Neural progenitor cell (in vitro differentiated cells): ENCODE measurements at regions not wholly inside any gene's neighbourhood (a gene's known extent, or its start where the extent isn't known, plus 50 kb on each side); places are given as distances from the start of the nearest gene placed in this dataset.

Experiments
- DNase-seq: peaks from one replicate; pipeline ENCODE4 v3.0.0-alpha.2; 2016; ENCODE audit warnings: low spot score
- H2AFZ ChIP-seq: fragments of 200-600 bp; sonication (generic); replicated peaks from 2 replicates; pipeline ENCODE4 v1.6.1; 2016; ENCODE audit warnings: antibody characterized with exemption
- H3F3A ChIP-seq: fragments of 200-600 bp; sonication (generic); 2 replicates; pipeline ENCODE4 v1.6.1; 2016; ENCODE audit warnings: antibody characterized with exemption, low read depth
- H3K27ac ChIP-seq: fragments of 200-600 bp; sonication (generic); 2 replicates; pipeline ENCODE4 v1.5.1; 2016; ENCODE audit warnings: mild to moderate bottlenecking
- H3K27me3 ChIP-seq: fragments of 200-600 bp; sonication (generic); 2 replicates; pipeline ENCODE4 v1.6.1; 2016; ENCODE audit warnings: mild to moderate bottlenecking, moderate library complexity
- H3K36me3 ChIP-seq: fragments of 200-600 bp; sonication (generic); 2 replicates; pipeline ENCODE4 v1.5.1; 2016
- H3K4me1 ChIP-seq: fragments of 200-600 bp; sonication (generic); 2 replicates; pipeline ENCODE4 v1.6.1; 2016; ENCODE audit warnings: mixed run types
- H3K4me2 ChIP-seq: fragments of 200-600 bp; sonication (generic); 2 replicates; pipeline ENCODE4 v1.6.1; 2016
- H3K4me3 ChIP-seq: fragments of 200-600 bp; sonication (generic); 2 replicates; pipeline ENCODE4 v1.5.1; 2016
- H3K79me2 ChIP-seq: fragments of 200-600 bp; sonication (generic); 2 replicates; pipeline ENCODE4 v1.6.1; 2016; ENCODE audit warnings: low read depth
- H3K9ac ChIP-seq: fragments of 200-600 bp; sonication (generic); 2 replicates; pipeline ENCODE4 v1.6.1; 2016
- H3K9me3 ChIP-seq: fragments of 200-600 bp; sonication (generic); 2 replicates; pipeline ENCODE4 v1.5.1; 2016; ENCODE audit warnings: low read depth
- H4K20me1 ChIP-seq: fragments of 200-600 bp; sonication (generic); 2 replicates; pipeline ENCODE4 v1.6.1; 2016; ENCODE audit warnings: low read depth
- H3K27ac Mint-ChIP-seq: 3 replicates; pipeline ENCODE4 v1.8.0; 2021; ENCODE audit warnings: mixed read lengths
- H3K27me3 Mint-ChIP-seq: 2 replicates; pipeline ENCODE4 v1.8.0; 2022; ENCODE audit warnings: low read depth, mild to moderate bottlenecking, inconsistent platforms, moderate library complexity, mixed read lengths; ENCODE audit not compliant: insufficient read depth
- H3K36me3 Mint-ChIP-seq: 3 replicates; pipeline ENCODE4 v1.8.0; 2021; ENCODE audit warnings: mixed read lengths
- H3K4me1 Mint-ChIP-seq: 3 replicates; pipeline ENCODE4 v1.8.0; 2021; ENCODE audit warnings: mixed read lengths
- H3K4me3 Mint-ChIP-seq: 3 replicates; pipeline ENCODE4 v1.8.0; 2021; ENCODE audit warnings: mild to moderate bottlenecking, moderate library complexity, mixed read lengths
- H3K9me3 Mint-ChIP-seq: 3 replicates; pipeline ENCODE4 v1.8.0; 2020; ENCODE audit warnings: mixed read lengths
- CTCF ChIP-seq: fragments of 200-600 bp; sonication (generic); IDR thresholded peaks from 2 replicates; pipeline ENCODE4 v1.5.1; 2017; ENCODE audit warnings: antibody characterized with exemption, mild to moderate bottlenecking
- EZH2 ChIP-seq: fragments of 200-600 bp; sonication (generic); IDR thresholded peaks from 2 replicates; pipeline ENCODE4 v1.6.1; 2017; ENCODE audit warnings: antibody characterized with exemption, mild to moderate bottlenecking, moderate library complexity
- EZH2phosphoT487 ChIP-seq: fragments of 200-600 bp; sonication (generic); IDR thresholded peaks from 2 replicates; pipeline ENCODE4 v1.6.1; 2017; ENCODE audit warnings: antibody characterized with exemption

GRCh38 chr3:56985878-56986277 is 74.6 kb upstream of the SPATA12 start:
- DNase-seq: no peak
- H3K27ac Mint-ChIP-seq: no peak overlapping the region
- H3K4me2 ChIP-seq: no peak overlapping the region

GRCh38 chr3:56985460-56985859 is 75.0 kb upstream of the SPATA12 start:
- H3K27ac ChIP-seq: no peak overlapping the region
- no peaks in the 10 kb centered on the region for H3F3A ChIP-seq
- peak overlapping the region; percentile 25 for H3K27ac Mint-ChIP-seq
- no peak for TF ChIP-seq EZH2phosphoT487
- TF ChIP-seq CTCF: no peak
- no peak for TF ChIP-seq EZH2
- no peak for DNase-seq
- no peak overlapping the region for H3K4me3 ChIP-seq
- no peaks in the 10 kb centered on the region for H3K9me3 Mint-ChIP-seq
- no peaks in the 10 kb centered on the region for H3K79me2 ChIP-seq
- no peaks in the 10 kb centered on the region for H3K4me1 ChIP-seq
- no peaks in the 10 kb centered on the region for H3K9me3 ChIP-seq
- H3K4me2 ChIP-seq: no peak overlapping the region
- H3K9ac ChIP-seq: no peak overlapping the region
- H3K27me3 ChIP-seq: peaks cover 13% of the 10 kb centered on the region
- H3K4me3 Mint-ChIP-seq: no peak overlapping the region
- H3K36me3 Mint-ChIP-seq: no peaks in the 10 kb centered on the region
- no peaks in the 10 kb centered on the region for H3K36me3 ChIP-seq
- H2AFZ ChIP-seq: no peak overlapping the region
- H4K20me1 ChIP-seq: no peaks in the 10 kb centered on the region
- peaks cover 8% of the 10 kb centered on the region for H3K27me3 Mint-ChIP-seq
- peaks cover 17% of the 10 kb centered on the region for H3K4me1 Mint-ChIP-seq

More at GRCh38 chr3:56985878-56986277, 74.6 kb upstream of the SPATA12 start:
- H3K9me3 ChIP-seq: no peaks in the 10 kb centered on the region
- no peaks in the 10 kb centered on the region for H3K36me3 ChIP-seq
- H2AFZ ChIP-seq: no peak overlapping the region
- no peaks in the 10 kb centered on the region for H3K4me1 ChIP-seq
- no peaks in the 10 kb centered on the region for H3K36me3 Mint-ChIP-seq
- no peaks in the 10 kb centered on the region for H3F3A ChIP-seq
- H3K27me3 ChIP-seq: peaks cover 13% of the 10 kb centered on the region
- H3K4me3 ChIP-seq: no peak overlapping the region
- H3K9me3 Mint-ChIP-seq: no peaks in the 10 kb centered on the region
- peaks cover 19% of the 10 kb centered on the region for H3K4me1 Mint-ChIP-seq
- H3K4me3 Mint-ChIP-seq: no peak overlapping the region
- TF ChIP-seq CTCF (no peak), EZH2 (no peak), EZH2phosphoT487 (no peak)
- H3K27me3 Mint-ChIP-seq: peaks cover 8% of the 10 kb centered on the region
- no peaks in the 10 kb centered on the region for H3K79me2 ChIP-seq
- no peak overlapping the region for H3K9ac ChIP-seq
- H4K20me1 ChIP-seq: no peaks in the 10 kb centered on the region
- no peak overlapping the region for H3K27ac ChIP-seq

GRCh38 chr3:56983427-56983826 is 77.0 kb upstream of the SPATA12 start:
- peaks cover 8% of the 10 kb centered on the region for H3K27me3 Mint-ChIP-seq
- H3K4me3 Mint-ChIP-seq: no peak overlapping the region
- peak overlapping the region; percentile 25 for H3K27ac Mint-ChIP-seq
- Histone ChIP-seq H2AFZ (no peak overlapping the region), H4K20me1 (no peaks in the 10 kb centered on the region), H3K36me3 (no peaks in the 10 kb centered on the region), H3K27ac (no peak overlapping the region), H3K9ac (no peak overlapping the region), H3K4me3 (no peak overlapping the region), H3K4me1 (no peaks in the 10 kb centered on the region), H3F3A (no peaks in the 10 kb centered on the region), H3K27me3 (no peaks in the 10 kb centered on the region), H3K4me2 (no peak overlapping the region), H3K79me2 (no peaks in the 10 kb centered on the region), H3K9me3 (no peaks in the 10 kb centered on the region)
- H3K36me3 Mint-ChIP-seq: no peaks in the 10 kb centered on the region
- H3K4me1 Mint-ChIP-seq: peaks cover 9% of the 10 kb centered on the region
- DNase-seq: no peak
- H3K9me3 Mint-ChIP-seq: no peaks in the 10 kb centered on the region
- TF ChIP-seq CTCF (no peak), EZH2phosphoT487 (no peak), EZH2 (no peak)
